GM23338 (cell line): ENCODE measurements at regions not wholly inside any gene's neighbourhood (a gene's known extent, or its start where the extent isn't known, plus 50 kb on each side); places are given as distances from the start of the nearest gene placed in this dataset.

Experiments
- ATAC-seq: fragments of 200-7000 bp; cut with Tn5 transposase; 3 replicates; pipeline ENCODE4 v1.9.1; 2020
- DNase-seq: peaks from one replicate; pipeline ENCODE4 v3.0.0-alpha.2; 2015; ENCODE audit warnings: low spot score
- H2AFZ ChIP-seq: fragments of 200-600 bp; sonication (generic); 2 replicates; pipeline ENCODE4 v1.8.0; 2016; ENCODE audit warnings: antibody characterized with exemption, mild to moderate bottlenecking, moderate library complexity
- H3F3A ChIP-seq: fragments of 200-600 bp; sonication (generic); replicated peaks from 2 replicates; pipeline ENCODE4 v1.8.0; 2017; ENCODE audit warnings: antibody characterized with exemption, mixed run types, low read depth
- H3K27ac ChIP-seq: fragments of 200-600 bp; sonication (generic); 2 replicates; pipeline ENCODE4 v1.6.1; 2016; ENCODE audit warnings: low read depth
- H3K27me3 ChIP-seq: fragments of 200-600 bp; sonication (generic); 2 replicates; pipeline ENCODE4 v1.8.0; 2016; ENCODE audit warnings: mild to moderate bottlenecking, mixed run types, moderate library complexity; ENCODE audit not compliant: insufficient read depth
- H3K36me3 ChIP-seq: fragments of 200-600 bp; sonication (generic); 2 replicates; pipeline ENCODE4 v1.8.0; 2016; ENCODE audit warnings: mild to moderate bottlenecking; ENCODE audit not compliant: insufficient read depth
- H3K4me1 ChIP-seq: fragments of 200-600 bp; sonication (generic); 2 replicates; pipeline ENCODE4 v1.8.0; 2016; ENCODE audit warnings: mild to moderate bottlenecking, moderate library complexity; ENCODE audit not compliant: insufficient read depth
- H3K4me2 ChIP-seq: fragments of 200-600 bp; sonication (generic); 2 replicates; pipeline ENCODE4 v1.7.1; 2017; ENCODE audit warnings: mixed run types
- H3K4me3 ChIP-seq: fragments of 200-600 bp; sonication (generic); 2 replicates; pipeline ENCODE4 v1.6.1; 2016; ENCODE audit warnings: mixed run types
- H3K79me2 ChIP-seq: fragments of 200-600 bp; sonication (generic); replicated peaks from 2 replicates; pipeline ENCODE4 v1.8.0; 2017; ENCODE audit warnings: mild to moderate bottlenecking; ENCODE audit not compliant: insufficient read depth
- H3K9me2 ChIP-seq: fragments of 200-600 bp; sonication (generic); 2 replicates; pipeline ENCODE4 v1.8.0; 2017; ENCODE audit not compliant: insufficient read depth
- H4K20me1 ChIP-seq: fragments of 200-600 bp; sonication (generic); replicated peaks from 2 replicates; pipeline ENCODE4 v1.8.0; 2017; ENCODE audit warnings: mild to moderate bottlenecking; ENCODE audit not compliant: insufficient read depth
- H3K27ac Mint-ChIP-seq: 2 replicates; pipeline ENCODE4 v1.8.0; 2020; ENCODE audit warnings: inconsistent platforms, mild to moderate bottlenecking, moderate library complexity, mixed read lengths
- H3K27me3 Mint-ChIP-seq: 3 replicates; pipeline ENCODE4 v1.8.0; 2022; ENCODE audit warnings: low read depth, mild to moderate bottlenecking, moderate library complexity, mixed read lengths, inconsistent platforms; ENCODE audit not compliant: insufficient read depth, poor library complexity
- H3K36me3 Mint-ChIP-seq: 3 replicates; pipeline ENCODE4 v1.8.0; 2021; ENCODE audit warnings: low read depth, mild to moderate bottlenecking, inconsistent platforms, moderate library complexity, mixed read lengths
- H3K4me1 Mint-ChIP-seq: 3 replicates; pipeline ENCODE4 v1.8.0; 2020; ENCODE audit warnings: mild to moderate bottlenecking, inconsistent platforms, mixed read lengths
- H3K4me3 Mint-ChIP-seq: 3 replicates; pipeline ENCODE4 v1.8.0; 2021; ENCODE audit warnings: moderate library complexity, mild to moderate bottlenecking, inconsistent platforms, mixed read lengths
- H3K9me3 Mint-ChIP-seq: 3 replicates; pipeline ENCODE4 v1.8.0; 2020; ENCODE audit warnings: moderate library complexity, mild to moderate bottlenecking, inconsistent platforms, mixed read lengths
- EZH2 ChIP-seq: fragments of 200-600 bp; sonication (generic); IDR thresholded peaks from one replicate; pipeline ENCODE4 v1.8.0; 2017; ENCODE audit warnings: antibody characterized with exemption, mild to moderate bottlenecking, low read depth; ENCODE audit not compliant: unreplicated experiment
- EZH2phosphoT487 ChIP-seq: fragments of 200-600 bp; sonication (generic); IDR thresholded peaks from one replicate; pipeline ENCODE4 v1.8.1; 2018; ENCODE audit warnings: antibody characterized with exemption; ENCODE audit not compliant: unreplicated experiment
- JUNB ChIP-seq: IDR thresholded peaks from one replicate; pipeline ENCODE4 v1.6.1; 2016; ENCODE audit warnings: antibody characterized with exemption; ENCODE audit not compliant: unreplicated experiment
- NANOG ChIP-seq: IDR thresholded peaks from 2 replicates; pipeline ENCODE4 v1.6.1; 2016; ENCODE audit warnings: antibody characterized with exemption, borderline replicate concordance
- ZNF331 ChIP-seq: fragments of 250-450 bp; sonication (Bioruptor Pico); IDR thresholded peaks from 2 replicates; pipeline ENCODE4 v1.5.0; 2020; ENCODE audit warnings: low read depth, mild to moderate bottlenecking, moderate library complexity
- TF ChIP-seq, protein P1 (sequence below): IDR thresholded peaks from 2 replicates; pipeline ENCODE4 v1.6.1; 2016; ENCODE audit warnings: antibody characterized with exemption
- TF ChIP-seq, protein P2 (sequence below): IDR thresholded peaks from one replicate; pipeline ENCODE4 v1.6.1; 2018; ENCODE audit warnings: antibody characterized with exemption; ENCODE audit not compliant: unreplicated experiment
- TF ChIP-seq, protein P3 (sequence below): fragments of 250-450 bp; sonication (Bioruptor Pico); IDR thresholded peaks from 2 replicates; pipeline ENCODE4 v1.5.0; 2020; ENCODE audit warnings: mild to moderate bottlenecking, moderate library complexity

DNA sequence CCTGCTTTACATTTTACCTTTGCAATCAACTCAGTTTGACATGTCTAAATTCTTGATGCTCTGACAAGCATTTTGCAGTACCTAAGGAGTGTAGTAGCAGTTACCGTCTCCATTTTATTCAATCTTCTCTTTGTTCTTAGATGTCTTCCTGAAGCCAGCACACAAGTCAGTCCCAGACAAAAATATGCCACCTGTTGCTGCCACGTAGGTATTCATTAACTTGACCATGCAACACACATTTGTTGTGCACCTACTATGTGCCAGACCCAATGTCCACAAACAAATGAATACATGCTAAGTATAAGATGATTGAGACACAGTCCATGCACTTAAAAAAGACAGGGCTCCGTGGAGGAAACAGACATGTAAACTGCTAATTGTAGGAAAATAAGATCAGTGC, 81.5 kb upstream of the NGF start:
- Mint-ChIP-seq H3K4me1 (peaks cover 4% of the 10 kb centered on the region; the same call in 1 of the 3 replicates), H3K27me3 (no peaks in the 10 kb centered on the region), H3K9me3 (peaks cover 4% of the 10 kb centered on the region; the same call in 1 of the 3 replicates), H3K4me3 (no peak overlapping the region), H3K36me3 (no peaks in the 10 kb centered on the region), H3K27ac (no peak overlapping the region)
- Histone ChIP-seq H4K20me1 (no peaks in the 10 kb centered on the region), H3K9me2 (no peaks in the 10 kb centered on the region), H3K4me3 (no peak overlapping the region), H3K4me2 (no peak overlapping the region), H3F3A (no peaks in the 10 kb centered on the region), H3K27me3 (no peaks in the 10 kb centered on the region), H3K36me3 (0 out of 2 replicates have a peak, but pooled peaks cover 6% of the 10 kb centered on the region), H2AFZ (no peak overlapping the region), H3K4me1 (no peaks in the 10 kb centered on the region), H3K27ac (no peak overlapping the region), H3K79me2 (no peaks in the 10 kb centered on the region)
- ATAC-seq (no peak), DNase-seq (no peak)
- TF ChIP-seq JUNB: no peak
- TF ChIP-seq, protein P1, sequence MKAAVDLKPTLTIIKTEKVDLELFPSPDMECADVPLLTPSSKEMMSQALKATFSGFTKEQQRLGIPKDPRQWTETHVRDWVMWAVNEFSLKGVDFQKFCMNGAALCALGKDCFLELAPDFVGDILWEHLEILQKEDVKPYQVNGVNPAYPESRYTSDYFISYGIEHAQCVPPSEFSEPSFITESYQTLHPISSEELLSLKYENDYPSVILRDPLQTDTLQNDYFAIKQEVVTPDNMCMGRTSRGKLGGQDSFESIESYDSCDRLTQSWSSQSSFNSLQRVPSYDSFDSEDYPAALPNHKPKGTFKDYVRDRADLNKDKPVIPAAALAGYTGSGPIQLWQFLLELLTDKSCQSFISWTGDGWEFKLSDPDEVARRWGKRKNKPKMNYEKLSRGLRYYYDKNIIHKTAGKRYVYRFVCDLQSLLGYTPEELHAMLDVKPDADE: no peak

DNA sequence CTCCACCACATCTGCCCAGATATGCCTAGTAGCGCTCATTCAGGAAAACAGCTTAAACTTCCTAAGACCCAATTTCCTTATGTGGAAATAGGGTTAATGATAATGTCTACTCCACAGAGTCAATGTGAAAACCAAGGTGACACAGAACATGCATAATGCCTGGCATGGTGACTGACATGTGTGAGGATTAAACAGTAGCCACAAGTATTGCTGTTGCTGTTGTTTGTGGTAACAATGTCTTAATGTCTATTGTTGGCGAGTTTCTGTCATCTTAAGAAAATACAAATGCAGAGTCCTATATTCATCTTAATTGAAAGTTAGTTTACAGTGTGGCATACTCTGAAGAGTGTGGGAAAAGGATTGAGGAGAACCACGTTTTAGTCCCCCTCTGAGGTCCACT, 75.6 kb upstream of the NGF start:
- no peak overlapping the region for H3K4me3 ChIP-seq
- no peak overlapping the region for H3K4me2 ChIP-seq
- H3F3A ChIP-seq: no peaks in the 10 kb centered on the region
- H3K9me2 ChIP-seq: 0 out of 2 replicates have a peak, but pooled peaks cover 3% of the 10 kb centered on the region
- ATAC-seq: no peak
- no peak for DNase-seq
- Mint-ChIP-seq H3K4me1 (peaks cover 9% of the 10 kb centered on the region), H3K9me3 (peaks cover 4% of the 10 kb centered on the region; the same call in 1 of the 3 replicates), H3K27ac (no peak overlapping the region), H3K4me3 (no peak overlapping the region), H3K27me3 (peaks cover 2% of the 10 kb centered on the region), H3K36me3 (no peaks in the 10 kb centered on the region)
- no peak overlapping the region for H3K27ac ChIP-seq
- H3K36me3 ChIP-seq: 0 out of 2 replicates have a peak, but pooled peaks cover 6% of the 10 kb centered on the region
- no peak overlapping the region for H2AFZ ChIP-seq
- no peaks in the 10 kb centered on the region for H3K4me1 ChIP-seq
- H3K79me2 ChIP-seq: no peaks in the 10 kb centered on the region
- H4K20me1 ChIP-seq: no peaks in the 10 kb centered on the region
- no peaks in the 10 kb centered on the region for H3K27me3 ChIP-seq
- TF ChIP-seq ZNF331 (no peak), NANOG (no peak), EZH2 (no peak), EZH2phosphoT487 (no peak)
- TF ChIP-seq, protein P2, sequence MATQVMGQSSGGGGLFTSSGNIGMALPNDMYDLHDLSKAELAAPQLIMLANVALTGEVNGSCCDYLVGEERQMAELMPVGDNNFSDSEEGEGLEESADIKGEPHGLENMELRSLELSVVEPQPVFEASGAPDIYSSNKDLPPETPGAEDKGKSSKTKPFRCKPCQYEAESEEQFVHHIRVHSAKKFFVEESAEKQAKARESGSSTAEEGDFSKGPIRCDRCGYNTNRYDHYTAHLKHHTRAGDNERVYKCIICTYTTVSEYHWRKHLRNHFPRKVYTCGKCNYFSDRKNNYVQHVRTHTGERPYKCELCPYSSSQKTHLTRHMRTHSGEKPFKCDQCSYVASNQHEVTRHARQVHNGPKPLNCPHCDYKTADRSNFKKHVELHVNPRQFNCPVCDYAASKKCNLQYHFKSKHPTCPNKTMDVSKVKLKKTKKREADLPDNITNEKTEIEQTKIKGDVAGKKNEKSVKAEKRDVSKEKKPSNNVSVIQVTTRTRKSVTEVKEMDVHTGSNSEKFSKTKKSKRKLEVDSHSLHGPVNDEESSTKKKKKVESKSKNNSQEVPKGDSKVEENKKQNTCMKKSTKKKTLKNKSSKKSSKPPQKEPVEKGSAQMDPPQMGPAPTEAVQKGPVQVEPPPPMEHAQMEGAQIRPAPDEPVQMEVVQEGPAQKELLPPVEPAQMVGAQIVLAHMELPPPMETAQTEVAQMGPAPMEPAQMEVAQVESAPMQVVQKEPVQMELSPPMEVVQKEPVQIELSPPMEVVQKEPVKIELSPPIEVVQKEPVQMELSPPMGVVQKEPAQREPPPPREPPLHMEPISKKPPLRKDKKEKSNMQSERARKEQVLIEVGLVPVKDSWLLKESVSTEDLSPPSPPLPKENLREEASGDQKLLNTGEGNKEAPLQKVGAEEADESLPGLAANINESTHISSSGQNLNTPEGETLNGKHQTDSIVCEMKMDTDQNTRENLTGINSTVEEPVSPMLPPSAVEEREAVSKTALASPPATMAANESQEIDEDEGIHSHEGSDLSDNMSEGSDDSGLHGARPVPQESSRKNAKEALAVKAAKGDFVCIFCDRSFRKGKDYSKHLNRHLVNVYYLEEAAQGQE: no peak
- TF ChIP-seq, protein P1: no peak
- TF ChIP-seq, protein P3, sequence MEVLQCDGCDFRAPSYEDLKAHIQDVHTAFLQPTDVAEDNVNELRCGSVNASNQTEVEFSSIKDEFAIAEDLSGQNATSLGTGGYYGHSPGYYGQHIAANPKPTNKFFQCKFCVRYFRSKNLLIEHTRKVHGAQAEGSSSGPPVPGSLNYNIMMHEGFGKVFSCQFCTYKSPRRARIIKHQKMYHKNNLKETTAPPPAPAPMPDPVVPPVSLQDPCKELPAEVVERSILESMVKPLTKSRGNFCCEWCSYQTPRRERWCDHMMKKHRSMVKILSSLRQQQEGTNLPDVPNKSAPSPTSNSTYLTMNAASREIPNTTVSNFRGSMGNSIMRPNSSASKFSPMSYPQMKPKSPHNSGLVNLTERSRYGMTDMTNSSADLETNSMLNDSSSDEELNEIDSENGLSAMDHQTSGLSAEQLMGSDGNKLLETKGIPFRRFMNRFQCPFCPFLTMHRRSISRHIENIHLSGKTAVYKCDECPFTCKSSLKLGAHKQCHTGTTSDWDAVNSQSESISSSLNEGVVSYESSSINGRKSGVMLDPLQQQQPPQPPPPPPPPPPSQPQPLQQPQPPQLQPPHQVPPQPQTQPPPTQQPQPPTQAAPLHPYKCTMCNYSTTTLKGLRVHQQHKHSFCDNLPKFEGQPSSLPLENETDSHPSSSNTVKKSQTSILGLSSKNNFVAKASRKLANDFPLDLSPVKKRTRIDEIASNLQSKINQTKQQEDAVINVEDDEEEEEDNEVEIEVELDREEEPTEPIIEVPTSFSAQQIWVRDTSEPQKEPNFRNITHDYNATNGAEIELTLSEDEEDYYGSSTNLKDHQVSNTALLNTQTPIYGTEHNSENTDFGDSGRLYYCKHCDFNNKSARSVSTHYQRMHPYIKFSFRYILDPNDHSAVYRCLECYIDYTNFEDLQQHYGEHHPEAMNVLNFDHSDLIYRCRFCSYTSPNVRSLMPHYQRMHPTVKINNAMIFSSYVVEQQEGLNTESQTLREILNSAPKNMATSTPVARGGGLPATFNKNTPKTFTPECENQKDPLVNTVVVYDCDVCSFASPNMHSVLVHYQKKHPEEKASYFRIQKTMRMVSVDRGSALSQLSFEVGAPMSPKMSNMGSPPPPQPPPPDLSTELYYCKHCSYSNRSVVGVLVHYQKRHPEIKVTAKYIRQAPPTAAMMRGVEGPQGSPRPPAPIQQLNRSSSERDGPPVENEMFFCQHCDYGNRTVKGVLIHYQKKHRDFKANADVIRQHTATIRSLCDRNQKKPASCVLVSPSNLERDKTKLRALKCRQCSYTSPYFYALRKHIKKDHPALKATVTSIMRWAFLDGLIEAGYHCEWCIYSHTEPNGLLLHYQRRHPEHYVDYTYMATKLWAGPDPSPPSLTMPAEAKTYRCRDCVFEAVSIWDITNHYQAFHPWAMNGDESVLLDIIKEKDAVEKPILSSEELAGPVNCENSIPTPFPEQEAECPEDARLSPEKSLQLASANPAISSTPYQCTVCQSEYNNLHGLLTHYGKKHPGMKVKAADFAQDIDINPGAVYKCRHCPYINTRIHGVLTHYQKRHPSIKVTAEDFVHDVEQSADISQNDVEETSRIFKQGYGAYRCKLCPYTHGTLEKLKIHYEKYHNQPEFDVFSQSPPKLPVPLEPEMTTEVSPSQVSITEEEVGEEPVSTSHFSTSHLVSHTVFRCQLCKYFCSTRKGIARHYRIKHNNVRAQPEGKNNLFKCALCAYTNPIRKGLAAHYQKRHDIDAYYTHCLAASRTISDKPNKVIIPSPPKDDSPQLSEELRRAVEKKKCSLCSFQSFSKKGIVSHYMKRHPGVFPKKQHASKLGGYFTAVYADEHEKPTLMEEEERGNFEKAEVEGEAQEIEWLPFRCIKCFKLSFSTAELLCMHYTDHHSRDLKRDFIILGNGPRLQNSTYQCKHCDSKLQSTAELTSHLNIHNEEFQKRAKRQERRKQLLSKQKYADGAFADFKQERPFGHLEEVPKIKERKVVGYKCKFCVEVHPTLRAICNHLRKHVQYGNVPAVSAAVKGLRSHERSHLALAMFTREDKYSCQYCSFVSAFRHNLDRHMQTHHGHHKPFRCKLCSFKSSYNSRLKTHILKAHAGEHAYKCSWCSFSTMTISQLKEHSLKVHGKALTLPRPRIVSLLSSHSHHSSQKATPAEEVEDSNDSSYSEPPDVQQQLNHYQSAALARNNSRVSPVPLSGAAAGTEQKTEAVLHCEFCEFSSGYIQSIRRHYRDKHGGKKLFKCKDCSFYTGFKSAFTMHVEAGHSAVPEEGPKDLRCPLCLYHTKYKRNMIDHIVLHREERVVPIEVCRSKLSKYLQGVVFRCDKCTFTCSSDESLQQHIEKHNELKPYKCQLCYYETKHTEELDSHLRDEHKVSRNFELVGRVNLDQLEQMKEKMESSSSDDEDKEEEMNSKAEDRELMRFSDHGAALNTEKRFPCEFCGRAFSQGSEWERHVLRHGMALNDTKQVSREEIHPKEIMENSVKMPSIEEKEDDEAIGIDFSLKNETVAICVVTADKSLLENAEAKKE (CRISPR knock-in tag): no peak
